ENCODE measurements at regions not wholly inside any gene's neighbourhood (a gene's known extent, or its start where the extent isn't known, plus 50 kb on each side); places are given as distances from the start of the nearest gene placed in this dataset.

DNA sequence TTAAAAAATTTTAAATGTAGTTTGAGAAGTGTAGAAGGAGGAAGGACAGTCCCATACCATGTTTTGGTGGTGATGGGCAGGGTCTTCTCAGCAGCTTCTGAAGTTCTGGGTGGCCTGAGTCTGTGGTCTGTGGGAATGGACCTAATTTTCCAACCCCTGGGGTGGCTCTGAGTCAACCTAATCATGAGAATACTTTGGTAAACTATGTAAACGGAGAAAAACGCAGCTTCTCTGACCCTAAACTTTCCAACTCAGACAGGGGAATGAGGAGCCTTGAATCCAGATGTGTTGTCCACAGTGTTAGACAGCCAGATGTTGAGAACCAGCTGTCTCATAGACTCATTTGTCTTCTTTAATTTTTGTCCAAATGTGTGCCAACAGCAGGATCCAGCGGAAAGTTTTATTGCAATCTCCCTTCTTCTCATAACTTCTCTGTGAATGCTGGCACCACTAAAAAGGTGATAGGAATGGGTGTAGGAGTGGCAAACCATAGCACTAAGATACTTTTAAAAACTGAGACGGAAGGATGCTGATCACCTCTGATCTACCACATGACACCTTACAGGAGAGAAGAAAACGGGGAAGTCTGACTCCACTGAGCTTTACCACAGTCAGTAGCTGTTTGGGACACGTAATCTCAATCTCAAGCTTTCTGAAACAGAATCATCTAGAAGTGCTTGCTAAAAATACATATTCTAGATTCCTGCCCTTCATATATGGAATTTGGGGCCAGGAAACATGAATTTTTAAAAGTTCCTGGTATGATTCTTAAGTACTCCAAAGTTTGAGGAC, 90.5 kb upstream of the PHYHIPL start:
- DNase-seq = no peak

- no peak for DNase-seq
Observed at GRCh38 chr10:59087486-59087885, 89.0 kb upstream of the PHYHIPL start.

- no peak for DNase-seq
Observed at GRCh38 chr10:59088912-59089573, 87.4 kb upstream of the PHYHIPL start.

GRCh38 chr10:59090817-59091622, 85.4 kb upstream of the PHYHIPL start:
- no peak for DNase-seq

GRCh38 chr10:59093461-59093860, 83.0 kb upstream of the PHYHIPL start:
- DNase-seq = no peak

GRCh38 chr10:59096631-59097030, 79.8 kb upstream of the PHYHIPL start:
- DNase-seq = no peak

- DNase-seq = peak; percentile 69
Observed at GRCh38 chr10:59098387-59098786, 78.1 kb upstream of the PHYHIPL start.

- DNase-seq = peak; percentile 74
Observed at GRCh38 chr10:59098831-59099452, 77.5 kb upstream of the PHYHIPL start.

GRCh38 chr10:59099481-59099880, 77.0 kb upstream of the PHYHIPL start:
- peak; percentile 83 for DNase-seq

DNA sequence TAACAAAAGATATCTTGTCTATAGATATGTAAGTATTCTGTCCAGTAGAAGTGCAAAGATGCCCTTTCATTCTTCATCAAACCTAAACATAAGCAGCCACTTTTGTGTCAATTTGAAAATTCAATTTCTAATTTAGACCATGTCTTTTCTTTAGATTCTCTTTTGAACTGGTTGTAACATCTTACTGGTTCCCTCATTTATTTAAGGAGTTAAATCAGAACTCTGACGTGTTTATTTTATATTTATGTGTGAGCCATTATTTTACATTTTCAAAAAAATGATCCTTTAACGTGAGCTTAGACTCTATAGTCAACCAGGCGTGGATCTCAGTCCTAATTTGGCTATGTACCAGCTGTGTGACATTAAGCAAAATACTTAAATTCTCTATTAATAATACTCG, 74.0 kb upstream of the PHYHIPL start:
- no peak for DNase-seq

GRCh38 chr10:59104186-59104585, 72.3 kb upstream of the PHYHIPL start:
- DNase-seq = no peak

DNA sequence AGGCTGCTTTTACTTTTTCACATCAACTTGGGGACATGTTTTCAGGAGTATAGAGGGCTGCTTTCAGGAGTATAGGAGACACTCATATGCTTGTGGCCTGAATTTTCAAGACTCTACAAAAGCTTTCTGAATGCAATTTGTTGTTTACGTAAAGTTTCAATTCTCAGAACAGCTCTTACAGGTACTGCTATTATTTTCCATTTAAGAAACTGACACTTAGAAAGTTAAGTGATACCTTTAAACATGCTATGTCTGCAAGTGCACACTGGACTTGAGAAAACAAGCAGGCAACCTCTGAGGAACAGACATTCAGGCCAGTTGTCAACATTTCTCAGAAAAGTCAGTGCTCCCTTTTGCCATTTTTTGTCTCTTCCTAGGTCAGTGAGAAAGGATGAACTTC, 70.0 kb upstream of the PHYHIPL start:
- DNase-seq = no peak

DNA sequence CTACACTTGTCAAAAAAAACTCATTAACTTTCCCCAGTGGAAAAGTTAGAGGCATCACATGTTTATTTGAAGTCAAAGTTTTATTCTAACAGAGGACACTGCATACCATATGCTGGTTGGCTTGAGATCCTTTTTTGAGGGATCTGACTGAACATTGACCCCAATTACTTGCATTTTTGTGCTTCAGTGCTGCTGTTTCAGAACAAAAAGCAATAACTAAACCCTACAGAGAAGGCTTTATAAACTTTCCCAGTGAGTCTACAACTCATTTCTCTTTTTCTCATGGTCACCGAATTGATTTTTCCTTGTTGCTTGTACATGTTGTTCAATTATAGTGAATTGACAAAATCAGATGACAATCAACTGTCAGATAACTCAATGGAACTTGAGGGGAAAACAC, 69.3 kb upstream of the PHYHIPL start:
- DNase-seq = no peak

- DNase-seq = no peak
Observed at GRCh38 chr10:59108296-59108870, 68.1 kb upstream of the PHYHIPL start.

GRCh38 chr10:59108886-59109288, 67.6 kb upstream of the PHYHIPL start:
- DNase-seq = no peak

DNA sequence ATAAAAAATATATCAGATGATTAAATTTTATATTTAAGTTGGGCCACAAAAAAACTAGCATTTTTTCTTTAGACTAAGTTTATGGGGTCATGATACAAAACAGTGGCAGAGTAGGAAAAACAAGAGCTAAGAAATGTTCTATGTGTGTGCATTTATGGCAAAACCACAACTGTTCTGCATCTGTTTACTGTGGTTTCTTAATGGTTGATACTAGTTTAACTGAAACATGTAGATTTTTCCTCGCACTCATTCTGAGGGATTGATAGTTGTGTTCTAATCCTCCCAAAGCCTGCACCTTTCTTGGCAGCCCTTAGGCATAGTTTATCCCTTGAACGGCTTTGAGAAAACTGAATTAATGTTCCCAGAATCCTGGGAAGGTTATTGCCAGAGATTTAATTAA, 66.6 kb upstream of the PHYHIPL start:
- no peak for DNase-seq

GRCh38 chr10:59124187-59124586, 52.3 kb upstream of the PHYHIPL start:
- no peak for DNase-seq

DNA sequence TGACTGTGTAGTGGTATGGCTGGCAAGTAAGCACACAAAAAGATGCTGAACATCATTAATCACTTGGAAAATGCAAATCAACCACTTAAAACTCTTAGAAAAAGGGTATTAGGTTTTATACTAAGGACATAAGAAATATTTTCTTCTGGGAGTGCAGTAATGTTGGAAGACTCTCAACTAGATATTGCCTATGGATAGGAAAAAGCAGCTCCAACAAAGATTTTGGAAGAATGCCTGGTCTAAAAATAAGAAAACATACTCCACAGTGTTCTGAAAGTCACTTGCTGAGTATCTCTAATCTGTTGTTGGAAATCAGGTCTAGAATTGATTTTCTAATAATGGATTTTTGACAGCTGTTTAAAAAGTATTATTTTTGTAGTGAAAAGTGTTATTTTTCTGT, 50.8 kb upstream of the PHYHIPL start:
- peak; percentile 73 for DNase-seq

- peak; percentile 58 for DNase-seq
Observed at GRCh38 chr10:59126261-59126660, 50.2 kb upstream of the PHYHIPL start.
